ENCODE measurements at regions not wholly inside any gene's neighbourhood (a gene's known extent, or its start where the extent isn't known, plus 50 kb on each side); places are given as distances from the start of the nearest gene placed in this dataset.
A peak's percentile ranks its signal among the peaks of the same experiment; 100 is the strongest.

DNA sequence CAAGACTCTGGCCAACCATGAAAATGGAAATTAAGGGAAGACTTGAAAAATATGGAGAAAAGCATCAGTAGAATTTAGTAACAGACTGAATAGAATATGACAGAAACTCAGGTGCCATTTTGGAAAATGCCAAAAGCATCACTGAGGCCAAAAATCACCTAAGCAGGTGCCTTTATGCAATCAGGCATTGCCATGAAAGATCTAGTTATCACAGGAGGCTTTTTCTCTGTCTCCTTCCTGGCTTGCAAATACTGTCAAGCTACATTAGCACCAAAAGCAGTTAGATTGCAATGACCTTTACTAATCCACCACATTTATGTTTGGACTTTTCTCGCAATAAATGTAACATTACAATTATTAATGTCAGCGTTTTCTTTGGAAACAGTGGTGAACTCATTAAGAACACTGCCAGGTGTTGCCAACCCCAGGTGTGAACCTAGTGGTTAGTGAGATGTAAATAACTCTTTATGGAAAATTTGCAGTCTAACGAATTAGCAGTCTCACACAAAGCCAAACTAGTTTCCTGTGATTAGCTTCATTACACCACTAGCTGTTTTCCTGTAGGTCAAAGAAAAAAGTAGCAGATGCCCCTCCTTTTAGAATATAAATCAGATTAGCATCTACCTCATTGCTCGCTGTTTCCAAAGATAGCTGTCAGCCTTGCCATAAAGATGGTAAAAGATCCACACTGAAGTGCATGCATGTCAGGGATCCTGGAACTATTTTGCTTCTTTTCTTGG lies 1568.4 kb upstream of the TENM3 start:
- DNase-seq (ENCODE audit: low read depth): no peak

- no peak for DNase-seq (ENCODE audit: low read depth)
These were observed 1567.9 kb upstream of the TENM3 start for GRCh38 chr4:180675359-180675650.

DNA sequence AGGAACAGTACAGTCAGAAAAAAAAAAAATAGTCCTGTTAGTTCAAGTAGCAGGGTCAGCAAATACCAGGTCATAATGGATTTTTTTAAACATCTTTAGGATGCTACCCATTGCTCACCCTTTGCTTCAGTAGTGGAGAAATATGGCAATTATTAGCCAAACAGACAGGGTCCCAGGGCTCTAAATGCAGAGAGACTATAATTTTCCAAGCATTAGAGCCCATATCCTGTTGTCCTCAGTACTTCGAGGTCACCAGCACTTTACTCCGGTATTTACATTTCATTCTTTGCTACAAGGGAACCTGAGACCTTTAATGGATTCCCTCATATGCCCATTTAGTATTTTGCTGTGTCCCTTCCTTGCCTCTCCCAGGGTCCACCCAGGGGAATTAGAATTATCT lies 1562.9 kb upstream of the TENM3 start:
- no peak for DNase-seq (ENCODE audit: low read depth)

- no peak for DNase-seq (ENCODE audit: low read depth)
These were observed 1560.4 kb upstream of the TENM3 start for GRCh38 chr4:180682776-180683175.

GRCh38 chr4:180683186-180683585 lies 1560.0 kb upstream of the TENM3 start:
- no peak for DNase-seq (ENCODE audit: low read depth)

DNA sequence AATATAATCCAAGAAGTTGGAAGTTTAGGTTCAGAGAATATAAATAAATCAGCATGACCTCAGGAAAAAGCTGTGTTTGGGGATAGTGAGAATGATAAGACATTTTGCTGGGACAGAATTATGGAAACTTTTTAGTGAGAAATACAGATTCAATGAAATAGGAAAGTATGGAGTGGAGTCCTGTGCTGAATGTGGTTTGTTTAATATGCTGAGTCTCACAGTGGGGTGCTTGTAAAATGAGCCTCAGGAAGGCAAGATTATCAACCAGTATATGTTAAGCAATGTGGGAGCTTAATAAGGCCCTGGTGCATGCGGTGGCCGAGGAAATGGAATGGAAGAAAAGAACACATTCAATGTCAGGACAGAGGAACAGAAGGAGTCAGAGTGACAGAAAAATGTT lies 1554.7 kb upstream of the TENM3 start:
- no peak for DNase-seq (ENCODE audit: low read depth)

DNA sequence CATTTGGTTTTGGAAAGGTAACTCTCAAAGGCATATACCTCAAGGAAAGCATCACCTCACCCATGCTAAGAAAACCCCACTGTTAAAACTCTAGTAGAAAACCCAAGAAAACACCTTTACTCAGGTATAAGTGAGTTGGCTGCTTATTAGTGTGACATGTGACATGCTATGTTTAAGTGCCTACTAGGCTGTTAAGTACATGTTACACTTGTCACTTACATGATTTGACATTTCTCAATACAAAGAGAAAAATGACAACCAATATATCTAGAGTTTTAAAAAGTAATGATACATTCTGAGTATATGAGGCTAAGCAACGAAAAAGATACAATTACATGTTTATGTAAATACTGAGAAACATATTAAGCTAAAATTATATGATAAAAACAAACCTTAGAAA lies 1548.3 kb upstream of the TENM3 start:
- DNase-seq (ENCODE audit: low read depth): no peak

GRCh38 chr4:180695851-180696250 lies 1547.4 kb upstream of the TENM3 start:
- DNase-seq (ENCODE audit: low read depth): peak; percentile 61

DNA sequence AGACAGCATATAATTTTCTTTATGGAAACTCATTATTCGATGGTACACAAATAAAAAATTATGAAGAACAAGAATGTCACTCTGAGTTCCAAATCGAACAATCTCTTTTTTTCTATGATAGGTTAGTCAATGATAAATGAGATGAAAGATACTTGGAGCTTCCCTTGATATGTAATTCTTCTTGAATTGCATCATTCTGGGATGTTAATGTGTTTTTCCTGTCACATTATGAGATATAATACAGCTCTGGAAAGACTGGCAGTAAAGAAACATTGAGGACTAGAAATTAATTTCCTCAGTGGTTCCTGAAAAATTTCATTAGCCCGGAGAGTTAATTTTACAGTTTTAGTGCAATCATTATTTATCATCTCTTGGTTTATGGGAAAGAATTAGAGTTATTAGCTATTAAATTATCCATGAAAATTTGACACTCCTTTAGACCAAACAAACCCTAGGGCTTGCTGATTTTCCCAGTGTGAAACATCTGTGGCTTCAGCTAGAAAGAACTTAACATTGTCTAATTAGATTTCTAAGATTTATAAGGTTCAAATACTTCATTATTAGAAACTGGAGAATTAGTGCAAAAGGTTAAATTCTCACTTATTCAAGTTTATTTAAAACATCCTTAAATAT lies 1546.6 kb upstream of the TENM3 start:
- DNase-seq (ENCODE audit: low read depth): no peak

DNA sequence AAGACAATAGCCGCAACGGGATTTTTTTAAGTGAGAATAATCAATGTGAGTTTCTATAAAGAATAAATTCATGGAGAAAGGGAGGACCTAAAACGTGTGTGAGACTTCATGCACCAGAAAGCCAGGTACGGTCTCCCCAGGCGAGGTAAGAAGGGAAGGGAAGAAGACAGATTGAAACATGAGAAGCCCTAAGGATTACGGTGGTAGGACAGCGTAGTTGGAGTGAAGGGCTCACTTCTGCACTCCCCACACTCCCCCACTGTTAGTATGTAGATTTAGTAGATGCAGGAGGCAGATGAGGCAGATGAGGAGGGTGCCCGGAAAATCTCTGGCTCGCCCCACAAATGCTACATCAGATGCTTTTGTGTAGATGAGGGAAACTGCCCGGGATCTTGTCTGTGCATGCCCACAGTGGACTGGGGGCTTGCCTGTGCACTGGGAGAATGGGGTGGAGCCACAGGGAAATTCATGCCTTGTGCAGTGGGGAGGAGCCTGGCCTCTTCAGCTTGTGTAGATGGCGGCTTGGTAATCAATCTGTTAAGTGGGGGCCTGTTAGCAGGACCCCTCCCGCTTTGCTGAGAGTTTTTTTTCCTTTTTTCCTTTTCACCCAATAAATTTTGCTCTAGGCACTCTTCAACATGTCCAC lies 1544.5 kb upstream of the TENM3 start:
- no peak for DNase-seq (ENCODE audit: low read depth)

GRCh38 chr4:180706766-180707165 lies 1536.4 kb upstream of the TENM3 start:
- DNase-seq (ENCODE audit: low read depth): no peak

DNA sequence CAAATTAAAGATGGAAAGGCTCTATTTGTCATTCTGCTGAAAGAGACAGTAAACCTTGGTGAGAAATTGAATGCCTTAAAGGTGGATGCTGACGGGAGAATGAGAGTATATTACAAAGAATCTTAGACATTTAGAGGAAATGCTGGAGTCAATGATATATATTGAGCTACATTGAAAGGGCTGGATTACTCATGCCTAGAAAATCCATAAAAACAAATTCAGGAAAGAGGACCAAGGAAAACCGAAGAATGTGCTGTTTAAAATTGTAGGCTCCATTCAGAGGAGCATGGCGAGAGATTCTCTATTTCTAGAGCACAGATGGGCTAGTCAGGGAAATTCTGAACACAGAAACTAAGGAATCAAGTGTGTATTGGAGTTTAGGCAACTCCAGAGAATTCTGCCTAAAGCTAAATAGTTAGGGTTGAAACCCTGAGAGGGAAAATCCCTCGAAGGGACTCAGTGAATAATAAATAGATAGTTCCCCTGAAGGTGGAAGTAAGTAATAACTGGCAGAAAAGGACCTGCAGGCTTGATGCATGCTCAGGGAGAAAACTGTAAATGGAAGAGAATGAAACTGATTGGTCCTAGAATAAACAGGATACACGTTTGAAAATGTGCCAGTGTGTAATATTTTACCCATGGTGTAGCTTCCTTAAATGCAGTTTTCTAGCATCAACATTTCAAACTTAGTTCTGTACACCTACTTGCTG lies 1532.4 kb upstream of the TENM3 start:
- DNase-seq (ENCODE audit: low read depth): peak; percentile 48

DNA sequence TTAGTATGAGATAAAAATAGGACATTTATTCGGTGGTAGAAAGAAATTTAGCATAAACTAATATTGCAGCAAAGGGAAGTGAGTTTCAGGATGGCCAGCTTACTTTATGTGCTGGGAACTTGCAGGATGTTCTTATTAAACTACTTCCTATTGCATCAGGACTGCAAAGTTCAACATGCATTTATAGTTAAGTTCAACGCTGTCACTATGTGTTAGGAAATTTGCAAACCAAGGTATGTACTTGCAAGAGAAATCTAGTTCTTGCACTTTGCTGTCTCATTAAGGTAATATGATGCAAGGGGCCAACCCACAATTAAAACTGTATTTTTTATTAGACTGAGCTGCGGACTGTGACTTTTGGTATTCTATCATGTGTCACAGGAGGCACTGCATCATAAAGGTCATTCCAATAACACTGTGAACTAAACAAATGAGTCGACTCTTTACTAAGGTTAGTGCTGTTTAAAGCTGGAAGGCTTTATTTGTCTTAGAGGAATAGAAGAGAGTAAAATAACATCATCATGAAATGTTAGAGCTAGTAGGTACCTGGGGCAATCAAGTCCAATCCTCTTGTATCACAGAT lies 1525.7 kb upstream of the TENM3 start:
- no peak for DNase-seq (ENCODE audit: low read depth)

- no peak for DNase-seq (ENCODE audit: low read depth)
These were observed 1521.8 kb upstream of the TENM3 start for GRCh38 chr4:180721356-180721755.

- no peak for DNase-seq (ENCODE audit: low read depth)
These were observed 1516.6 kb upstream of the TENM3 start for GRCh38 chr4:180726611-180727010.

- no peak for DNase-seq (ENCODE audit: low read depth)
These were observed 1515.7 kb upstream of the TENM3 start for GRCh38 chr4:180727478-180727877.

DNA sequence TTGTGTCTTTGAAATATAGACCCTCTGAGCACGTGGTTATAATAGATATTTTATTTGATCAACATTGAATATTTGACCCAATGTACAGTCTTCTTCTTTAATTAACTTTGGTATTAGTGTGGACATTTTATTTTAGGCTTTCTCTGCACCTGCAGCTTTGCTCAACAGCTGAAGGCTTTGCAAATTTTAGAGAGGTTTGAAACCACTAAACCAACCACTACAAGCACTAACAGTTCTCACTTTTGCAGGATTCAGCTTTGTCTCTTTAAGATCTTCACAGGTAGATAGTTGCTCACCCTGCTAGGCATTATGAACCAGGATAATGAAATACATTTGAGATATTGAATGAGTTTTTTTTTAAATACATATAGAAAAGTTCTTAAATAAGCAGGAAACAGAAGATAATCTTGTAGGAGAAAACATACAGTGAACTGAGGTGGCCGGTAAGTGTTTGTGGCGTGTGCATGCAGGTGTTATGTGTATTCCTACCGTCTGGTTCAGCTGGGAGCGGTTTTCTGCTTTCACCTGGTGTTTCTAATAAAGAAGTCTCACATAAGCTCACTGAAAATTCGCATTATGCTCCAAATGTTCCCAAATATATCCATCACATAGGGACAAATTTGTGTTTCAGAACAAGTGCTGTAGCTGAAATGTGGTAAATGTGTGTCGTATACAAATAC lies 1508.3 kb upstream of the TENM3 start:
- no peak for DNase-seq (ENCODE audit: low read depth)

DNA sequence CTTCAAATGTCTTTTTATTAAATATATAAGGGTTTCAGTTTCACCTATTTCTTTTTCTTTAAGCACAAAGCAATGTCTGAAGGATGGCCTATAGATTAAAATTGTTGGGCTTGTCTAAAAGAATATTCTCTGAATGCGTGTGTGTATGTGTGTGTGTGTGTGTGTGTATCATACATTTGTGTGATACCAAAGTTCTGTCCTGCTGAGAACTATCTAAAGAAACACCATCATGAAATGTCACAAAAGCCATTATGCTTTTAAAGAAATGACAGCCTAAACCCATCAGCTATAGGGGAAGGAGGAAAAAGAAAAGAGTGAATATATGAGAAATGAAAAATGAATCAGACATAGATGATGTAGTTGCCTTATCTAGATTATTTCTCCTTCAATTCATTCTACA lies 1501.5 kb upstream of the TENM3 start:
- no peak for DNase-seq (ENCODE audit: low read depth)

DNA sequence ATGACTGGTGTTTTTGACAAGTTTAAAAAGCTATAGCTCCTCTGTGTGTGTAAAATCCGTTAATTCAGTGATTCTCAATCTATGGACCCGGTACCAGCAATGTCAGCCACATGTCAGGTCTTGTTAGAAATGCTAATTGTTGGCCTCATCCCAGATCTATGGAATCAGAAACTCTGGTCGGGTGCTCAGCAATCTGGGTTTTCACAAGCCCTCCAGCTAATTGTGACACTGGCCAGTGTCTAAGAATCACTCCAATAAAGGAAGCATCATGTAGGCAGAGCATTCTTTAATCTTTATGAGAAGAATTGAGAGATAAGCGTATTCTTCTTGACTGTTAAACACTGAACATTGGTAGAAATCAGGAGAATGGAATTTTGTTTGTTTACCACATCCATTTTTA lies 1498.2 kb upstream of the TENM3 start:
- no peak for DNase-seq (ENCODE audit: low read depth)

GRCh38 chr4:180751009-180751408 lies 1492.2 kb upstream of the TENM3 start:
- peak; percentile 36 for DNase-seq (ENCODE audit: low read depth)

DNA sequence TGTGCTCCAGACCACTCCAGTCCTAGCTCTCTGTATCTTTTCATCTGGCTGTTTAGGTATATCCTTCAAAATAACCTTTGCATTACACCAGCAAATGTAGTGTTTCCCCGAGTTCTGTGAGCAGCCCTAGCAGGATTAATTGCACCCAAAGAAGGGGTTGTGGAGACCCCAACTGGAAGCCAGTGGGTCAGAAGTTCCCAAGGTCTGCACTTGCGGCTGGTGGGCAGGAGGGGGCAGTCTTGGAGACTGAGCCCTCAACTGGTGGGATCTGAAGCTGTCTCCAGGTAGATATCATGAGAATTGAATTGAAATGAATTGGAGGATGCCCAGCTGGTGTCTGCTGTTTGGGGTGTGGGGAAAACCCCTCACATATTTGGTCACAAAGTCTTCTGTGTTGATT lies 1485.3 kb upstream of the TENM3 start:
- DNase-seq (ENCODE audit: low read depth): no peak

Data from HT1080 (cell line).